ENCODE measurements at regions not wholly inside any gene's neighbourhood (a gene's known extent, or its start where the extent isn't known, plus 50 kb on each side); places are given as distances from the start of the nearest gene placed in this dataset.
"Not testable (repeated sequence)": the region's sequence is repeated elsewhere in the genome, so short reads cannot be mapped to it uniquely, and the experiment has no call there.

GRCh38 chr15:92840149-92840548 is 60.0 kb upstream of the CHD2 start:
- DNase-seq (no peak), ATAC-seq (no peak)
- intact Hi-C loops (cut with DNase I, micrococcal nuclease) = no loop called here

DNA sequence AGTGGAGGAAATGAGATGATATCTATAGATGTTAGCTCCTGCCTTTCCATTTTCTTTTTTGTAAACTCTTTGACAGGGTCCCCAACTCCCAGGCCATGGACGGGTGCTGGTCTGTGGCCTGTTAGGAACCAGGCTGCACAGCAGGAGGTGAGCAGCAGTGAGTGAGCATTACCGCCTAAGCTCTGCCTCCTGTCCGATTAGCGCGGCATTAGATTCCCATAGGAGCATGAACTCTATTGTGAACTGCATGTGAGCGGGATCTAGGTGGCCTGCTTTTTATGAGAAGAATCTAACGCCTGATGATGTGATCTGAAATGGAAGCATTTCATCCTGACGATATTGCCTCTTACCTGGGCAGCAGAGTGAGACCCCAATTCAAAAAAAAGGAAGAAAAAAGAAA is 56.8 kb upstream of the CHD2 start:
- ATAC-seq (no peak), DNase-seq (no peak)
- intact Hi-C loops (cut with DNase I, micrococcal nuclease) = no loop called here

GRCh38 chr15:92843814-92844213 is 56.3 kb upstream of the CHD2 start:
- DNase-seq = no peak
- no peak for ATAC-seq
- intact Hi-C loops (cut with DNase I, micrococcal nuclease) = no loop called here

DNA sequence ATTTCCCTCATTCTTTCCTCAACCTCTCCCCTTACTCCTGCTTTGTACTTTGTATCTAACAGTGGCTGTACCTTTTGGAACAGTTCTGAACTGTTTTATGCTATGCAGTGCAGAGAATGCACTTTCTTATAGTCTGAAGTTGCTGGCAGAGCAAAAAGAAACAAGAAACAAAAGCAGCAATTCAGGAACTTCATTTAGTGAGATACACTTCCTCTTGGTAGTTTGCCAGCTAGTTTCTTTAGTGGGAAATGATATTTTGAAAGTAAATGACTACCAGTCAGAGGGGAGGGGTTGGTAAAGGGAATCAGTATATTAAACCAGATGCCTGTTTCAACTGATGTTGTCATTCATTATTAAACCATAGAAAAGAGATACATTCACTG is 55.0 kb upstream of the CHD2 start:
- DNase-seq (no peak), ATAC-seq (peak; percentile 84)
- intact Hi-C loops (cut with DNase I, micrococcal nuclease) = no loop called here

DNA sequence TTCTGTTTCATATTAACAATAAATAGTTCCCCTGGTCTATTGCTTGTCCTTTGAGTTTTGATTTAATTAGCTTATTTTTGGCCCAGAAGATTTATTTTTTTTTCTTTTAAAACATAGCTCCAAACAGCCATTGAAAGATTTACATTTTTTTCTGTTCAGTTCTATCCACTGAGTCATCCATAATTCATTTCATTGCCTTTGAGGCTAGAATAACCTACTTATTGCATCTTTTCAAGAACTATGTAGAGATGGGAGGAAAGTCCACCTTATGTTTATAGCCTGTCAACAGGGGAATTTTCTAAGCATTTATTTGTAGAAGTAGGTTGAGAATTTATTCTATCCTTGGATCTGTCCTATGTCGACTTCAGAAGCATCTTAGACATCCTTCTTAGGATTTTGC is 53.4 kb upstream of the CHD2 start:
- no peak for DNase-seq
- ATAC-seq = peak; percentile 32
- intact Hi-C loops (cut with DNase I, micrococcal nuclease) = no loop called here

GRCh38 chr15:92847841-92848240 is 52.3 kb upstream of the CHD2 start:
- ATAC-seq (no peak), DNase-seq (no peak)
- intact Hi-C loops (cut with DNase I, micrococcal nuclease) = no loop called here

DNA sequence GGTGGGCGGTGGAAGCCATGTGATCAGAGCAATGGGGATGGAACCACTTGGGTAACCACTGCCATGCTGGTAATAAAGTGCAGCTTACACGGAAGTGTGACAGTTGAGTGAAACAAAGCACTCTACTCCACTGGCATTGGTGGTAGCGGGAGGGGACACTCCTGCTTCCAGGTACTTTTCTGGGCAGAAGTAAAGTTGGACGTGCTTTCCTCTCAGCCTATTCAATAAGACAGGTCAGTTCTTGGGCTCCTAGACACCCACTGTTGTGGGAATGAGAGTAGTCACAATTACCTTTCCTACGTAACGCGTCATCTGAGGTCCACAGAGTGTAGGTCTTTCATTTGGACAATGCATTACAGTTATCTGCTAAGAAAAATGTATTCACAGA is 51.7 kb upstream of the CHD2 start:
- DNase-seq (no peak), ATAC-seq (no peak)
- intact Hi-C loops (cut with DNase I, micrococcal nuclease) = no loop called here

- DNase-seq (no peak), ATAC-seq (no peak)
- intact Hi-C loops (cut with DNase I, micrococcal nuclease) = no loop called here
These were observed 51.1 kb upstream of the CHD2 start for GRCh38 chr15:92848852-92849598.

- ATAC-seq; DNase-seq; intact Hi-C loops (cut with DNase I, micrococcal nuclease): not testable (repeated sequence)
These were observed 49.9 kb upstream of the CHD2 start for GRCh38 chr15:92850218-92850617.

All from left colon (tissue), 2 donors.